Endothelial cell of umbilical vein (primary cell): ENCODE measurements at regions not wholly inside any gene's neighbourhood (a gene's known extent, or its start where the extent isn't known, plus 50 kb on each side); places are given as distances from the start of the nearest gene placed in this dataset.

ENCODE experiments used
- CTCF ChIP-seq, 2 donors: IDR thresholded peaks; 1 replicate in 1 of 2; 2 replicates in 1 of 2; pipeline ENCODE4 v1.5.1; 2011; ENCODE audit warnings: low read length in 2 of 2, mild to moderate bottlenecking in 2 of 2, moderate library complexity in 2 of 2, control low read depth in 1 of 2, inconsistent platforms in 1 of 2, low read depth in 1 of 2; ENCODE audit not compliant: insufficient read depth in 1 of 2; ENCODE audit errors: extremely low read depth in 1 of 2
- EZH2 ChIP-seq: IDR thresholded peaks from 2 replicates; pipeline ENCODE4 v1.6.1; 2012; ENCODE audit warnings: borderline replicate concordance, low read depth, mild to moderate bottlenecking, moderate library complexity, low read length, inconsistent platforms; ENCODE audit not compliant: severe bottlenecking
- JUN ChIP-seq: IDR thresholded peaks from 2 replicates; pipeline ENCODE4 v1.6.1; 2011; ENCODE audit warnings: borderline replicate concordance, low read depth; ENCODE audit not compliant: insufficient read length, insufficient read depth
- MAX ChIP-seq: IDR thresholded peaks from 2 replicates; pipeline ENCODE4 v1.6.1; 2011; ENCODE audit not compliant: insufficient read depth, insufficient read length
- MYC ChIP-seq: IDR thresholded peaks from one replicate; pipeline ENCODE4 v1.6.1; 2011; ENCODE audit warnings: mild to moderate bottlenecking, low read depth, low read length
- POLR2A ChIP-seq: IDR thresholded peaks from 2 replicates; pipeline ENCODE4 v1.6.1; 2012; ENCODE audit warnings: low read depth, mild to moderate bottlenecking, control low read depth, low read length

GRCh38 chr18:56393870-56394269, 244.5 kb downstream of the TXNL1 start:
- TF ChIP-seq POLR2A (no peak), CTCF (IDR thresholded peaks at IDR 0.05; ENCODE audit: extremely low read depth in 1 of 2, insufficient read depth in 1 of 2, low read depth in 1 of 2, low read length in 2 of 2) (no peak), MAX (no peak), JUN (no peak), EZH2 (no peak), MYC (no peak)
